ENCODE measurements at regions not wholly inside any gene's neighbourhood (a gene's known extent, or its start where the extent isn't known, plus 50 kb on each side); places are given as distances from the start of the nearest gene placed in this dataset.

GRCh38 chr5:175282611-175283225 lies 161.3 kb downstream of the DRD1 start:
- H3K4me2 ChIP-seq (ENCODE audit: low read depth, low read length) = no peak overlapping the region
- H3K27me3 ChIP-seq (ENCODE audit: control insufficient read depth, insufficient read depth, low read length) = no peaks in the 10 kb centered on the region; the same call in 1 of the 2 replicates
- no peak overlapping the region for H2AFZ ChIP-seq (replicated peaks; ENCODE audit: low read length, poor library complexity)
- H3K9ac ChIP-seq (ENCODE audit: low read depth, low read length) = no peak overlapping the region
- no peak overlapping the region for H3K23ac ChIP-seq (ENCODE audit: low read depth, low read length)
- H3K36me3 ChIP-seq (ENCODE audit: control insufficient read depth, insufficient read depth, low read length) = no peaks in the 10 kb centered on the region
- no peak overlapping the region for H3K4ac ChIP-seq (ENCODE audit: low read depth, low read length)
- no peak overlapping the region for H2AK5ac ChIP-seq (ENCODE audit: low read depth, low read length)
- no peaks in the 10 kb centered on the region for H3K79me1 ChIP-seq (ENCODE audit: low read depth in 1 of 2, low read length in 2 of 2)
- POLR2A ChIA-PET (ENCODE audit: unreplicated experiment) = no interaction called here
- H3K56ac ChIP-seq (ENCODE audit: extremely low read depth, insufficient read depth, low read length) = no peak overlapping the region
- H3K9me1 ChIP-seq (ENCODE audit: insufficient read depth, low read length) = no peaks in the 10 kb centered on the region
- no TSS peak for BruUV-seq (replicated peaks)
- H2BK5ac ChIP-seq (ENCODE audit: low read depth, low read length, poor library complexity, severe bottlenecking) = no peak overlapping the region
- no peak overlapping the region for H2BK15ac ChIP-seq (ENCODE audit: low read depth, low read length)
- H2BK120ac ChIP-seq (ENCODE audit: low read depth, low read length) = no peak overlapping the region
- H3K9me3 ChIP-seq (ENCODE audit: control insufficient read depth, insufficient read depth, low read length) = no peaks in the 10 kb centered on the region
- WGBS, 2 experiments (ENCODE audit: extremely low coverage in 2 of 2, insufficient read length in 1 of 2) = no CpG with 5 or more reads among the region's 1 CpG
- intact Hi-C loops (cut with micrococcal nuclease) = no loop called here
- ATAC-seq (ENCODE audit: low read depth) (no peak), DNase-seq (no peak)
- H4K20me1 ChIP-seq (ENCODE audit: insufficient read depth, low read length) = no peaks in the 10 kb centered on the region
- no peak overlapping the region for H4K8ac ChIP-seq (ENCODE audit: low read depth in 2 of 2, low read length in 2 of 2)
- CTCF ChIA-PET = interaction anchor here (0.6 kb wide), 1 partner anchor 9 kb away, joined by 3 read pairs; no protein-coding TSS in a partner anchor
- dilution Hi-C loops (cut with HindIII; ENCODE audit: low sequenced_read_pairs, unreplicated experiment) = no loop called here
- H3K4me1 ChIP-seq (ENCODE audit: control insufficient read depth, insufficient read depth, low read length) = no peaks in the 10 kb centered on the region
- H4K5ac ChIP-seq (ENCODE audit: low read depth, low read length) = no peak overlapping the region
- H3K18ac ChIP-seq (ENCODE audit: low read depth, low read length) = no peak overlapping the region
- H3K14ac ChIP-seq (replicated peaks; ENCODE audit: low read depth, low read length) = no peak overlapping the region
- no peak overlapping the region for H2BK20ac ChIP-seq (ENCODE audit: low read depth, low read length)
- H2AK9ac ChIP-seq (replicated peaks; ENCODE audit: low read depth, low read length, poor library complexity) = no peak overlapping the region
- H3K4me3 ChIP-seq (ENCODE audit: insufficient read depth, low read depth, low read length) = no peak overlapping the region
- in situ Hi-C loops (cut with MboI; ENCODE audit: low sequenced_read_pairs) = no loop called here
- no peak for TF ChIP-seq RCOR1 (IDR thresholded peaks at IDR 0.05; ENCODE audit: insufficient replicate concordance, low read length)
- no peak for TF ChIP-seq CHD1 (IDR thresholded peaks at IDR 0.05; ENCODE audit: low read depth, low read length)
- no peak for TF ChIP-seq POLR2A (IDR thresholded peaks at IDR 0.05; ENCODE audit: low read depth, low read length)
- TF ChIP-seq MAZ (IDR thresholded peaks at IDR 0.05; ENCODE audit: borderline replicate concordance, low read depth, low read length) = no peak
- no peak for TF ChIP-seq USF2 (IDR thresholded peaks at IDR 0.05; ENCODE audit: low read depth, low read length)
- TF ChIP-seq ELK1 (IDR thresholded peaks at IDR 0.05; ENCODE audit: borderline replicate concordance, low read depth, low read length) = no peak
- no peak for TF ChIP-seq SMC3 (IDR thresholded peaks at IDR 0.05; ENCODE audit: low read depth, low read length)
- TF ChIP-seq RFX5 (IDR thresholded peaks at IDR 0.05; ENCODE audit: low read depth, low read length) = no peak
- no peak for TF ChIP-seq RAD21 (IDR thresholded peaks at IDR 0.05; ENCODE audit: low read length)
- TF ChIP-seq BHLHE40 (IDR thresholded peaks at IDR 0.05; ENCODE audit: low read depth, low read length) = no peak
- TF ChIP-seq MAFK (IDR thresholded peaks at IDR 0.05; ENCODE audit: low read depth, low read length) = no peak
- TF ChIP-seq FOS (IDR thresholded peaks at IDR 0.05; ENCODE audit: low read depth, low read length) = no peak
- TF ChIP-seq CEBPB (IDR thresholded peaks at IDR 0.05; ENCODE audit: low read depth, low read length) = no peak
- no peak for TF ChIP-seq MXI1 (IDR thresholded peaks at IDR 0.05; ENCODE audit: borderline replicate concordance, low read depth, low read length)
- TF ChIP-seq CTCF (conservative IDR thresholded peaks at IDR 0.05; ENCODE audit: low read depth, low read length) = no peak
- TF ChIP-seq NFE2L2 (IDR thresholded peaks at IDR 0.05; ENCODE audit: low read depth, low read length) = no peak
- H3K27ac ChIP-seq (ENCODE audit: insufficient read depth, low read length) = no peak overlapping the region
- no peak overlapping the region for H4K91ac ChIP-seq (ENCODE audit: insufficient read depth, low read depth, low read length)
